NCI-H446 (cell line): ENCODE measurements at regions not wholly inside any gene's neighbourhood (a gene's known extent, or its start where the extent isn't known, plus 50 kb on each side); places are given as distances from the start of the nearest gene placed in this dataset.
"Not testable (repeated sequence)": the region's sequence is repeated elsewhere in the genome, so short reads cannot be mapped to it uniquely, and the experiment has no call there.

Experiments used
- DNase-seq, 2 experiments: peaks; one replicate each; lab custom pipeline; 2025; lab: John Stamatoyannopoulos, UW

GRCh38 chr10:44278837-44279324, 106.0 kb downstream of the CXCL12 start:
- DNase-seq: no peak

DNA sequence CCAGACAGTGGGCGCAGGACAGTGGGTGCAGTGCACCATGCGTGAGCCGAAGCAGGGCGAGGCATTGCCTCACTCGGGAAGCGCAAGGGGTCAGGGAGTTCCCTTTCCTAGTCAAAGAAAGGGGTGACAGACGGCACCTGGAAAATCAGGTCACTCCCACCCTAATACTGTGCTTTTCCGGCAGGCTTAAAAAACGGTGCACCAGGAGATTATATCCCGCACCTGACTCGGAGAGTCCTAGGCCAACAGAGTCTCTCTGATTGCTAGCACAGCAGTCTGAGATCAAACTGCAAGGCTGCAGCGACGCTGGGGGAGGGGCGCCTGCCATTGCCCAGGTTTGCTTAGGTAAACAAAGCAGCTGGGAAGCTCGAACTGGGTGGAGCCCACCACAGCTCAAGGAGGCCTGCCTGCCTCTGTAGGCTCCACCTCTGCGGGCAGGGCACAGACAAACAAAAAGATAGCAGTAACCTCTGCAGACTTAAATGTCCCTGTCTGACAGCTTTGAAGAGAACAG, 116.4 kb downstream of the CXCL12 start:
- not testable (repeated sequence) for DNase-seq

- DNase-seq: no peak
Measured at GRCh38 chr10:44267007-44267406, 117.9 kb downstream of the CXCL12 start.

DNA sequence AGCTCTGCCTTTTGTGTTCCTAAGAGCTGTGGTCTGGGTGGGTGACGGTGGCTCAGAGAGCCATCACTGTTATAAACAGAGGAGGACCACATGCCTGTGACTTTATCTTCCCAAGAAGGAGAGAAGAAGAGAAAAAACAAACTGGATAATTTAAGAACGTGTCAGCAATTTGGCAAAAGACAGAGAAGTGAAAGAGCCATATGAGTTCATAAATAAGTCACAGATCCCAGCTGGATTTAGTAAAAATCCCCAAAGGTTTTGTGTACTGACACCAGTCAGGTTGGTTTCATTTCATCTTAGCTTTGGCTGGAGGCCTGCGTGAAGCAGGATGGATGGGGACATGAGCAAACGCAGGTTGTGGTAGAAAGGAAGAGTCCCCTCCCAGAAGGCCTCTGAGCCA, 120.7 kb downstream of the CXCL12 start:
- DNase-seq: no peak

- DNase-seq: no peak
Measured at GRCh38 chr10:44263771-44264170, 121.1 kb downstream of the CXCL12 start.

DNA sequence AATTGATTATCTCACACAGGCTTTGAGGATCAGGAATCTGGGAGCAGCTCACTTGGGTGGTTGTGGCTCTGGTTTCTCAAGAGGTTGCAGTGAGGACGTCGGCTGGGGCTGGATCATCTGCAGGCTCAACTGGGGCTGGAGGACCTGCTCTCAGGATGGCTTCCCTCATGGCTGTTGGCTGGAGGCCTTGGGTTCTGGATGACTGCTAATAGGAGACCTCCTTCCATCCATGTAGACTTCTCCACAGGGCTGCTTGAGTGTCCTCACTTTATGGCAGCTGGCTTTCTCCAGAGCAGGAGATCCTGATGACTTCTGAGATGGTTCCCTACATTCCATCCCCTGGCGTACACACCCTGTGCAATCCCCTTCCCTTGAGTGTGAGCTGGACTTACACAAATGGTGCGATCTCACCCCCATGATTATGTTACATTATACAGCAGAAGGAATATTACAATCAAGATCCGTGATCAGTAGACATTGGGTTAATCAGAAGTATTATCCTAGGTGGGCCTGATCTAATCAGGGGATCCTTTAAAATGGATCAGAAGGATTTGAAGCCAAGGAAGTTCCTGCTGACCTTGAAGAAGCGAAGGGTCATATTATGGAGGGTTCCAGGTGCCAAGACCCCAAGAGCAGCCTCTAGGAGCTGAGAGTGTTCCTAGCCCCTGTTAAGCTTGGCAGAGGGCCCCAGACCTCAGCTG, 122.2 kb downstream of the CXCL12 start:
- DNase-seq: no peak

- no peak for DNase-seq
Measured at GRCh38 chr10:44261710-44262455, 123.0 kb downstream of the CXCL12 start.

DNA sequence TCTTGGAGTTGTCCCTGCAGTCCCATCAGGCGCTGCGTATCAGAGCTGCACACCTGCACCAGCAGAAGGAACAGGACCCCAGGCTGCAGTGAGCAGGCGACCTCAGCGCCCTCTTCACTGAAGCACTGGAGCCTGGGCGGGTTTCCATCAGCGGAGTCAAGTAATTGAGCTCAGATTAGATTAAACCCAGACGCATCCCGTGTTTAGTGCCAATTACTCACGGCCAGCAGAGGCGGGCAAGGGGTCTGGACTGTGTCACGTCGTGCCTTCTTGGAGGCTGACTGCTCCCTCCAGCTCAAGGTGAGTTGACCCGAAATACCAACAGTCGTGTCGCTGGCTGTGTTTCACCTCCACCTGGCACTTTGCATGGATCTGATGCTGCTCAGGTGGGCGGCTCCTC, 123.6 kb downstream of the CXCL12 start:
- no peak for DNase-seq

DNA sequence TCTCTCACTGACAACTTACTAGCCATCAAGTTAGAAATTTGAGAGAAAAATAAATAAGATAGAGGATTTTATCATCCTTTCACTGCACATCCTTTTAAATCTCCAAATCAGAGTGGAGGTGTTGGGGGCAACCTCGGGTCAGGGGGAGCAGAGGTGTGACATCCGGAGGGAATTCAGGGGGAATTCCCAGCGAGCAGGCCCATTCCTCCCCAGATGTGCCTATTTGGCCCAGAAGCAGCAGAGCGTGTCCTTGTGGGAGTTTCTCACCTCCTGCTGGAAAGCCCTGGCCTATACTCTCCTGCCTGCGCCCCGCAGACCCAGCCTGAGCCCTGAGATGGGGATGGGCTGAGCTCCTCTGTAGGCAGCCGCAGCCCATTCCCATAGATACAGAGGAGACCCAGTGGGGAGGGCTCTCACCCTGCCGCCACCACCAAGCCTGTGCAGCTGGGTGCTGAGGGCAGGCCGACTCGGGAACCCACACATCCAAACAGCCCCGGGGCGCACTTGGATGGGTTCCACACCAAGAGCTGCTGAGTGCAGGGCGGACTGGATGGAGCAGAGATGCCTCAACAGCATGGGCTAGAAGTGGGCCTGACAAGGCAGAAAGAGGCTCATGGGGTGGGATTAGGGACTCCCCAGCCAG, 124.5 kb downstream of the CXCL12 start:
- DNase-seq: no peak

- DNase-seq: no peak
Measured at GRCh38 chr10:44259090-44259874, 125.6 kb downstream of the CXCL12 start.

- no peak for DNase-seq
Measured at GRCh38 chr10:44258460-44259089, 126.3 kb downstream of the CXCL12 start.

- no peak for DNase-seq
Measured at GRCh38 chr10:44258019-44258418, 126.9 kb downstream of the CXCL12 start.

DNA sequence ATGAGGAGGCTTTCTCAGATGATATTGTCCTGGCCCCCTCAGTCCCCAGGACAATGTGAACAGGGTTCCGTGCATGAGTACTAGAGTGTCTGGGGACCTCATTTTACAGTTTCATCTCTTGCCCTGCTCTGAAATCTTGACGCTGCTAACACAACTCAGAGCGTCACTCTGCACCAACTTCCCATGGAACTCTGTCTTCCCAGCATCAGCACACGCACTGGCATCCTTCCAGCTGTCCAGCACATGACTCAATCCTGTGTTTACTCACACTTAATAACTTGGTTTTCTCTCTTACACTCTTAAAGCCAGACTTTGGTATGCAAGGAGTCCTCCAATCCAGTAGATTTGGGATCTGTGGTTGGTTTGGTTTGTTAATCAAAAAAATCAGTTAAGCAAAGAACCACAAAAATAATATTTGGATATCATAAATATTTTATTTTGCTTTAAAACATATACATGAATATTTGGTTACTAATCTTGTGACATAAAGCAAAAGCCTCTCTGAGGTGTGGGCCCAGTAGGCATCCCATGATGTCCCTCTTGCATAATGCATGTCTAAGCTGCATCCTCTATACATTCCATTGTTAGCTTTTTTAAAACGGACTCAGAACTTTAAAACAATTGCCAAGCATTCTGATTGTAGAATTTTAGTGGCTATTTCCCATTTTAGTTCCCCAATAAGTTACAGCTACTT, 131.0 kb downstream of the CXCL12 start:
- DNase-seq: no peak

DNA sequence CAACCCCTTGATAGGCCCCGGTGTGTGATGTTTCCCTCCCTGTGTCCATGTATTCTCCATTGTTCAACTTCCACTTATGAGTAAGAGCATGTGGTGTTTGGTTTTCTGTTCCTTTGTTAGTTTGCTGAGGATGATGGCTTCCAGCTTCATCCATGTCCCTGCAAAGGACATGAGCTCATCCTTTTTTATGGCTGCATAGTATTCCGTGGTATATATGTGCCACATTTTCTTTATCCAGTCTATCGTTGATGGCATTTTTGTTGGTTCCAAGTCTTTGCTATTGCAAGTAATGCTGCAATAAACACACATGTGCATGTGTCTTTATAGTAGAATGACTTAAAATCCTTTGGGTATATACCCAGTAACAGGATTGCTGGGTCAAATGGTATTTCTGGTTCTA, 132.3 kb downstream of the CXCL12 start:
- not testable (repeated sequence) for DNase-seq

DNA sequence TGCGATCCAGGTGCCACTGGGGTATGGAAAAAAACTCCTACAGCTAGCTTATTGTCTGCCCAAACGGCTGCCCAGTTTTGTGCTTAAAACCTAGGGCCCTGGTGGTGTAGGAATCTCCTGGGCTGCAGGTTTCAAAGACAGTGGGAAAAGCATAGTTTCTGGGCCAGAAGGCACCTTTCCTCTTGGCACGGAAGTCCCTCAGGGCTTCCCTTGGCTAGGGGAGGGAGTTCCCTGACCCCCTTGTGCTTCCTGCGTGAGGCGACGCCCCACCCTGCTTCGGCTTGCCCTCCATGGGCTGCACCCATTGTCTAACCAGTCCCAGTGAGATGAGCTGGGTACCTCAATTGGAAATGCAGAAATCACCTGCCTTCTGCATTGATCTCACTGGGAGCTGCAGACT, 135.0 kb downstream of the CXCL12 start:
- not testable (repeated sequence) for DNase-seq

DNA sequence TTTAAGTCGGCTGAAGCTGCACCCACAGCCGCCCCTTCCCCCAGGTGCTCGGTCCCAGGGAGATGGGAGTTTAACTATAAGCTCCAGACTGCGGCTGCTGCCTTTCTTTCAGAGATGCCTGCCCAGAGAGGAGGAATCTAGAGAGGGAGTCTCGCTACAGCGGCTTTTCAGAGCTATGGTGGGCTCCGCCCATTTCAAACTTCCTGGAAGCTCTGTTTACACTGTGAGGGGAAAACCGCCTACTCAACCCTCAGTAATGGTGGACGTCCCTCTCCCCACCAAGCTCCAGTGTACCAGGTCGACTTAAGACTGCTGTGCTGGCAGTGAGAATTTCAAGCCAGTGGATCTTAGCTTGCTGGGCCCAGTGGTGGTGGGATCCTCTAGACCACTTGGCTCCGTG, 135.4 kb downstream of the CXCL12 start:
- no peak for DNase-seq

- DNase-seq: not testable (repeated sequence)
Measured at GRCh38 chr10:44246700-44247099, 138.2 kb downstream of the CXCL12 start.

GRCh38 chr10:44246287-44246686, 138.6 kb downstream of the CXCL12 start:
- not testable (repeated sequence) for DNase-seq

GRCh38 chr10:44245601-44245938, 139.3 kb downstream of the CXCL12 start:
- DNase-seq: no peak

DNA sequence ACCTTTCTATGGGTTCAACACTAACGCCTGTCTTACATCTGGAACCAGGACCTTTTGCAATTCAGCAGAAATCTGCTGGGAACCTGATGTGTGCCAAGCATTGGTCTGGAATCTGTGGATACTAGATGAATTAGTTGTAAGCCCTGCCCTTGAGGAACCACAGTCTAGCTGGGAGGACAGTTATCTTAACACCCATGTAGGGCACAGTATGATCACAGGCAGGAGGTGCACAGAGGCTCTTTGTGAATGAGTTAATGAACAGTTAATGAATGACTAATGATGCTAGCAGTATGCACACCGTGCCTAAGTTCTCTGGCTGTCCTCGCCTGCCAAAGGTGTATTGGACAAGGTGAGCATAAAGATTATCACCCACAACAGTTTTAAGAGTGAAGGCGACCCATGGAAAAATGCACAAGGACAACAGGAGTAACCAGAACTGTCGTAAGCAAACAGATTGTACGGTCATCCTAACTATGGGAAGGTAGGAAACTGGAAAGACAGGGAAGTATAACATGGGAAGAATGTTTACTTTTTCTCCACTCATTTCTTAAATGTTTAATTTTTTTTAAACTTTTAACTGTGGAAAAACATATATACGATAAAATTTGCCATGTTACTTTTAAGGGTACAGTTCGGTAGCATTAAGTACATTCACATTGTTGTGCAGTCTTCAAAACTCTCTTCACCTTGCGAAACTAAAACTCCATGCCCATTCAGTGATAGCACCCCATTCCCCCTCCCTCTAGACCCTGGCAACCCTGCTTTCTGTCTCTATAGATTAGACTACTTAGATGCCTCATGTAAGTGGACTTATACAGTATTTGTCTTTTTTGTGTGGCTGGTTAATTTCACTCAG, 139.9 kb downstream of the CXCL12 start:
- no peak for DNase-seq
